ENCODE measurements at regions not wholly inside any gene's neighbourhood (a gene's known extent, or its start where the extent isn't known, plus 50 kb on each side); places are given as distances from the start of the nearest gene placed in this dataset.

DNA sequence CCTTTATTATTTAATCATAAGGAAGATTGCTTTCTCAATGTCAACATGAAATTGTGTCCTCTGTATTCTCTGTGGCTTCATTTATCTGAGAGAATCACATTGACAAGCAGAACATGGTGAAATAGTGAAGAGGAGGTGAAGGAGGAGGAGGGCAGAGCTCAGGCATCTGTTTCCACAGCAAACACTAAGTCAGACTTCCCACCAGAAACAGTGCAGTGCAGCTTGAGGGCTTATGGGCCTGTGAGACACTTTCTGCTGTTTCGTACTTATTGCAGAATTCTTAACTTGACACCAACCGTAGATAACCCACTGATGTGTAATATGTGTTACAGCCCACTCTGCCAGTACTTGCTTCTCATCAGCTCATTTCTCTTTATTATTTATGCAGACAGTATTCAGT, 386.3 kb downstream of the DIRAS2 start:
- Mint-ChIP-seq H3K36me3 (ENCODE audit: unreplicated experiment) (no peaks in the 10 kb centered on the region), H3K27me3 (ENCODE audit: unreplicated experiment) (peaks cover 9% of the 10 kb centered on the region), H3K27ac (ENCODE audit: unreplicated experiment) (no peak overlapping the region), H3K9me3 (ENCODE audit: unreplicated experiment) (peaks cover 16% of the 10 kb centered on the region), H3K4me3 (ENCODE audit: unreplicated experiment) (no peak overlapping the region), H3K4me1 (ENCODE audit: unreplicated experiment) (no peaks in the 10 kb centered on the region)
- no peak for DNase-seq (ENCODE audit: extremely low spot score, unreplicated experiment)
- TF ChIP-seq, protein P1, sequence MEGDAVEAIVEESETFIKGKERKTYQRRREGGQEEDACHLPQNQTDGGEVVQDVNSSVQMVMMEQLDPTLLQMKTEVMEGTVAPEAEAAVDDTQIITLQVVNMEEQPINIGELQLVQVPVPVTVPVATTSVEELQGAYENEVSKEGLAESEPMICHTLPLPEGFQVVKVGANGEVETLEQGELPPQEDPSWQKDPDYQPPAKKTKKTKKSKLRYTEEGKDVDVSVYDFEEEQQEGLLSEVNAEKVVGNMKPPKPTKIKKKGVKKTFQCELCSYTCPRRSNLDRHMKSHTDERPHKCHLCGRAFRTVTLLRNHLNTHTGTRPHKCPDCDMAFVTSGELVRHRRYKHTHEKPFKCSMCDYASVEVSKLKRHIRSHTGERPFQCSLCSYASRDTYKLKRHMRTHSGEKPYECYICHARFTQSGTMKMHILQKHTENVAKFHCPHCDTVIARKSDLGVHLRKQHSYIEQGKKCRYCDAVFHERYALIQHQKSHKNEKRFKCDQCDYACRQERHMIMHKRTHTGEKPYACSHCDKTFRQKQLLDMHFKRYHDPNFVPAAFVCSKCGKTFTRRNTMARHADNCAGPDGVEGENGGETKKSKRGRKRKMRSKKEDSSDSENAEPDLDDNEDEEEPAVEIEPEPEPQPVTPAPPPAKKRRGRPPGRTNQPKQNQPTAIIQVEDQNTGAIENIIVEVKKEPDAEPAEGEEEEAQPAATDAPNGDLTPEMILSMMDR (IDR thresholded peaks at IDR 0.05): no peak

DNA sequence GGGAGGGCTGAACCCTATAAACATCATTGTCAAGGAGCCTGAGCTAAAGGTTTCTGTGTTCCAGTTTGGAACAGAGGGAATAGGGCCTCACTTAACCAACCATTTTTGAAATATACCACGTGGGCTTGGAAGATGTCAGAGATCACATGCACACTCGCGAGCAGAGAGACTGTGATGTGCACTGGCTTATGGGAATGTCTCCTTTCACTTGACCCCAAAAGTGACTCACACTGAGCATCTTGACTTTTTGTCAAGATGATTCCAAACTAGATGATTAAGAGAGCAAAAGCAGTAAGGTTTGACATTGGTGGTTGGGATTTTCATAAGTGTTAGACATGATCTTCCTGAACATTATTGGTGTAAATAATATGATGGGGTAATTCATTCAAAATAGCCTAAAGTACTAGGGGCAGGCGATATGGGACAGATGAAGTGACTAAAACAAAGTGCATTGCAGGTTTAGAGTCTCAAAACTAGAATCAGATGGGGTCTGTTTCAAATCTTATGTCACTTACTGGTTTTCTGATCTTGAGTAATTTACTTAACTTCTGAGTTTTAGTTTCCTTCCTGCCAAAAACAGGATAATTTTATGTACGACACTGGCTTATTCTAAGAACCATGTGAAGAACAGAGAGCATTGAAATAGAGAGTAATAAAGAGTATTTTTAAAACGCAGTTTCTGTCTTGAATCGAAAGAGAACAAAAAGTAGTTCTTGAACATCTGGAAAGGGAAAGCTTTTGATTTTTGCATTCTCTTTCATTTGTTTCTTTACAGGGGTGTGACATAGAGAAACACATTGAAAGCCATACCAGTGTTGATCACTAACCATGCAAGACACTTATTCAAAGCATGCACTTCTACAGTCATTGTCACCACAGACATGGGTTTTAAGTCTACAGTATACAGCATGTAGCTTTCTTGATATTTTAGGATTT, 383.0 kb downstream of the DIRAS2 start:
- Mint-ChIP-seq H3K9me3 (ENCODE audit: unreplicated experiment) (peaks cover 19% of the 10 kb centered on the region), H3K27ac (ENCODE audit: unreplicated experiment) (no peak overlapping the region), H3K36me3 (ENCODE audit: unreplicated experiment) (no peaks in the 10 kb centered on the region), H3K4me3 (ENCODE audit: unreplicated experiment) (no peak overlapping the region), H3K27me3 (ENCODE audit: unreplicated experiment) (peaks cover 3% of the 10 kb centered on the region), H3K4me1 (ENCODE audit: unreplicated experiment) (no peaks in the 10 kb centered on the region)
- DNase-seq (ENCODE audit: extremely low spot score, unreplicated experiment): no peak
- TF ChIP-seq, protein P1 (IDR thresholded peaks at IDR 0.05): no peak

DNA sequence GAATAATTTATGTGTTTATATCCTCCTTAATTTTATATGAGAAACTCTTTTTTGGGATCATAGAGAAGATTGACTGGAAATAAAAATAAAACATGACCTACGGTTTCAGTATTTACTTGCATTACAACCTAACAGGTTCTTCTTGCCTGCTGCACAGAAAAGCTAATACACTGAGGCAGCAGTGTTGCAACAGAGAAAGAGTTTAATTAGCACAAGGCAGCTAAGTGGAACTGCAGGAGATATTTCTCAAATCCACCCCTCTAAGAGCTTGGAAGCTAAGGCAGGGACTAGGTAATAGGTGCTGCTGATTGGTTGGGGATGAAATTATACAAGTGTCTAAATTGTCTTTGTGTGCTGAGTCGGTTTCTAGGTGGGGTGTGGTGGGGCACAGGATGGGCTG, 380.9 kb downstream of the DIRAS2 start:
- Mint-ChIP-seq H3K4me3 (ENCODE audit: unreplicated experiment) (no peak overlapping the region), H3K9me3 (ENCODE audit: unreplicated experiment) (peaks cover 19% of the 10 kb centered on the region), H3K4me1 (ENCODE audit: unreplicated experiment) (no peaks in the 10 kb centered on the region), H3K36me3 (ENCODE audit: unreplicated experiment) (no peaks in the 10 kb centered on the region), H3K27me3 (ENCODE audit: unreplicated experiment) (peaks cover 3% of the 10 kb centered on the region), H3K27ac (ENCODE audit: unreplicated experiment) (no peak overlapping the region)
- TF ChIP-seq, protein P1 (IDR thresholded peaks at IDR 0.05): no peak
- no peak for DNase-seq (ENCODE audit: extremely low spot score, unreplicated experiment)

DNA sequence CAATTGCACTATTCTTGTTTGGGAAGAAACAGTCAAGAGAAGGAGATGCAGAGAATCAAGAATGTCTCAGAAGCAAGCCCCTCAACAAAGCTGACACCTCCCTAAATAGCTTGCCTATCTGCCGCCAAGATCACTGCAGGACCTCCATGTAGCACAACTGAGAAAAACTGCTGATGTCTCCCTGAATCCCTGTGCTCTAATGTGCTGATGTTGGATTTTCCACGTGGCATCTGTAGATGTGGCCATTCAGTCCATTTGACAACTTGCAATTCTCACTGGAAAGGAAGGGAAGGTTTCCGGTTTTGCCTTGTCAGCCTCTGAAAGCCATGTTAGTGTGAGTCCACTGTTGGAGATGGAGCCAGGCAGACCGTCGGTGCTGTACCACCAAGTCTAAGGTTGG, 374.0 kb downstream of the DIRAS2 start:
- TF ChIP-seq, protein P1 (IDR thresholded peaks at IDR 0.05): no peak
- H3K4me3 Mint-ChIP-seq (ENCODE audit: unreplicated experiment): no peak overlapping the region
- no peak overlapping the region for H3K27ac Mint-ChIP-seq (ENCODE audit: unreplicated experiment)
- H3K4me1 Mint-ChIP-seq (ENCODE audit: unreplicated experiment): no peaks in the 10 kb centered on the region
- H3K9me3 Mint-ChIP-seq (ENCODE audit: unreplicated experiment): no peaks in the 10 kb centered on the region
- DNase-seq (ENCODE audit: extremely low spot score, unreplicated experiment): no peak
- no peaks in the 10 kb centered on the region for H3K36me3 Mint-ChIP-seq (ENCODE audit: unreplicated experiment)
- H3K27me3 Mint-ChIP-seq (ENCODE audit: unreplicated experiment): peaks cover 6% of the 10 kb centered on the region

DNA sequence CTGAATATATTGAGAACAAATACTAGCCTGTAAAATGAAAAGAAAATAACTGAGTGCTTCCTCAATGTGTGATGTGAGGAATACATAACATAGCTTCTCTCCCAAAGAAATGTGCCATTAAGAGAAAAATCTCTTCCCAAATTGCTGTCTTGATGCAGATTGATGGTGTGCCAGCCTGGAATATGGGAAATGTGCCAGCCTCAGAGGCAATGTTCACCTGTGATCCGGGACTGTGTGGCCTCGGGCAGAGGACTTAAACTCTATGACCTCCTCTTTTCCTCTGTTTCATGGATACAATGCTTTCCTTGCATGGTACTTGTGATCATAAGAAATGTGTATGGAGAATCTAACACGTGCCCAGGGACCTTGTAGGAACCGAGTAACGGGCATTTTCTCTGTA, 370.9 kb downstream of the DIRAS2 start:
- no peak overlapping the region for H3K27ac Mint-ChIP-seq (ENCODE audit: unreplicated experiment)
- no peaks in the 10 kb centered on the region for H3K4me1 Mint-ChIP-seq (ENCODE audit: unreplicated experiment)
- DNase-seq (ENCODE audit: extremely low spot score, unreplicated experiment): no peak
- no peak overlapping the region for H3K4me3 Mint-ChIP-seq (ENCODE audit: unreplicated experiment)
- TF ChIP-seq, protein P1 (IDR thresholded peaks at IDR 0.05): no peak
- no peaks in the 10 kb centered on the region for H3K9me3 Mint-ChIP-seq (ENCODE audit: unreplicated experiment)
- no peaks in the 10 kb centered on the region for H3K36me3 Mint-ChIP-seq (ENCODE audit: unreplicated experiment)
- H3K27me3 Mint-ChIP-seq (ENCODE audit: unreplicated experiment): peaks cover 11% of the 10 kb centered on the region
